22Rv1 (cell line): ENCODE measurements at regions not wholly inside any gene's neighbourhood (a gene's known extent, or its start where the extent isn't known, plus 50 kb on each side); places are given as distances from the start of the nearest gene placed in this dataset.

Source experiments
- ZFX ChIP-seq: fragments of 450-650 bp; IDR thresholded peaks from 2 replicates; pipeline ENCODE4 v1.6.1; 2017; ENCODE audit warnings: antibody characterized with exemption, borderline replicate concordance
- TF ChIP-seq, protein P1 (sequence below): fragments of 450-650 bp; IDR thresholded peaks from 2 replicates; pipeline ENCODE4 v1.5.1; 2017; ENCODE audit warnings: mild to moderate bottlenecking

DNA sequence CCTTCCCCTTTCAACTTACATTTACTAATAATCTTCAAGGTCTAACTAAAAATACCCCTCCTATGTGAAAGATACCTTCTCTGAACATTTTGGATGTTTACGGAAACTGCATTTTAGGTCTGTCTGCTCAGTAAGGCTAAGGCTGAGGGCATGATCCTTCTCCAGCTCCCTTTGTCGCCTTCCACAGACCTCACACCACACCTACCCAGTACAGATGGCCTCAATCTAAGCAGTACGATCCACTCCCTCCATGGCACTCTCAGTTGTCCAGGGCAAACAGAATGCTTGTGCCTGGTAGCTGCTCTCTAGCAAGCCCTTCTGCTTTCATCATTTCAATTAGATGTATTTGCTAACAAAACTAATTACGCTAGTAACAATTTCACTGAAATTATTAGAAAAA is 178.3 kb downstream of the CNTN3 start:
- TF ChIP-seq, protein P1, sequence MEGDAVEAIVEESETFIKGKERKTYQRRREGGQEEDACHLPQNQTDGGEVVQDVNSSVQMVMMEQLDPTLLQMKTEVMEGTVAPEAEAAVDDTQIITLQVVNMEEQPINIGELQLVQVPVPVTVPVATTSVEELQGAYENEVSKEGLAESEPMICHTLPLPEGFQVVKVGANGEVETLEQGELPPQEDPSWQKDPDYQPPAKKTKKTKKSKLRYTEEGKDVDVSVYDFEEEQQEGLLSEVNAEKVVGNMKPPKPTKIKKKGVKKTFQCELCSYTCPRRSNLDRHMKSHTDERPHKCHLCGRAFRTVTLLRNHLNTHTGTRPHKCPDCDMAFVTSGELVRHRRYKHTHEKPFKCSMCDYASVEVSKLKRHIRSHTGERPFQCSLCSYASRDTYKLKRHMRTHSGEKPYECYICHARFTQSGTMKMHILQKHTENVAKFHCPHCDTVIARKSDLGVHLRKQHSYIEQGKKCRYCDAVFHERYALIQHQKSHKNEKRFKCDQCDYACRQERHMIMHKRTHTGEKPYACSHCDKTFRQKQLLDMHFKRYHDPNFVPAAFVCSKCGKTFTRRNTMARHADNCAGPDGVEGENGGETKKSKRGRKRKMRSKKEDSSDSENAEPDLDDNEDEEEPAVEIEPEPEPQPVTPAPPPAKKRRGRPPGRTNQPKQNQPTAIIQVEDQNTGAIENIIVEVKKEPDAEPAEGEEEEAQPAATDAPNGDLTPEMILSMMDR, result no peak
- no peak for TF ChIP-seq ZFX
